H1 (cell line): ENCODE measurements at regions not wholly inside any gene's neighbourhood (a gene's known extent, or its start where the extent isn't known, plus 50 kb on each side); places are given as distances from the start of the nearest gene placed in this dataset.

Source experiments
- ATF2 ChIP-seq: IDR thresholded peaks from 2 replicates; pipeline ENCODE4 v1.6.1; 2012; ENCODE audit warnings: low read length, inconsistent platforms
- POLR2AphosphoS5 ChIP-seq: IDR thresholded peaks from 2 replicates; pipeline ENCODE4 v1.6.1; 2011; ENCODE audit warnings: low read depth, low read length
- SIRT6 ChIP-seq: IDR thresholded peaks from one replicate; pipeline ENCODE4 v1.7.1; 2012; ENCODE audit warnings: low read length, inconsistent platforms
- SIX5 ChIP-seq: IDR thresholded peaks from 2 replicates; pipeline ENCODE4 v1.6.1; 2011; ENCODE audit warnings: mild to moderate bottlenecking, low read depth, low read length
- SP2 ChIP-seq: IDR thresholded peaks from 2 replicates; pipeline ENCODE4 v1.6.1; 2012; ENCODE audit warnings: mild to moderate bottlenecking, low read length, inconsistent platforms
- TAF7 ChIP-seq: optimal IDR thresholded peaks from 2 replicates; pipeline ENCODE3; 2011; ENCODE audit warnings: low read depth, mild to moderate bottlenecking, inconsistent platforms, low read length, moderate library complexity, borderline replicate concordance

GRCh38 chr4:183576701-183577404, 72.0 kb downstream of the ING2 start (continued):
- no peak for TF ChIP-seq POLR2AphosphoS5
- TF ChIP-seq SIX5 = no peak
- no peak for TF ChIP-seq TAF7
- no peak for TF ChIP-seq ATF2
- TF ChIP-seq SIRT6 = no peak
- no peak for TF ChIP-seq SP2
